PC-9 (cell line): ENCODE measurements at regions not wholly inside any gene's neighbourhood (a gene's known extent, or its start where the extent isn't known, plus 50 kb on each side); places are given as distances from the start of the nearest gene placed in this dataset.

Experiments used
- BruUV-seq: library from RNA; stranded (reverse); fragments of 400-500 nt; replicated peaks from 2 replicates; lab custom pipeline; 2021; lab: Mats Ljungman, UMichigan
- CTCF ChIA-PET: fragments of 300-600 bp; sonication (Branson Sonifier 250); formaldehyde crosslinking; loops from one replicate; lab custom pipeline; 2022; ENCODE audit warnings: antibody characterized with exemption; lab: Charles Lee
- POLR2A ChIA-PET: fragments of 300-600 bp; sonication (Branson Sonifier 250); formaldehyde crosslinking; loops from one replicate; lab custom pipeline; 2022; ENCODE audit warnings: antibody characterized with exemption; ENCODE audit not compliant: unreplicated experiment; lab: Charles Lee
- DNase-seq, 2 experiments: peaks; one replicate each; pipeline versions ENCODE4 v3.0.0 to v3.0.0-alpha.2; 2015 to 2022; ENCODE audit warnings: mixed read lengths in 1 of 2
- H2AFZ ChIP-seq: fragments of 200-600 bp; sonication (generic); 2 replicates; pipeline ENCODE4 v1.8.1; 2017; ENCODE audit warnings: antibody characterized with exemption
- H3F3A ChIP-seq: fragments of 200-600 bp; sonication (generic); 2 replicates; pipeline ENCODE4 v1.8.1; 2017; ENCODE audit warnings: antibody characterized with exemption, mild to moderate bottlenecking, low read depth; ENCODE audit not compliant: insufficient read depth
- H3K27ac ChIP-seq: fragments of 200-600 bp; sonication (generic); 2 replicates; pipeline ENCODE4 v1.6.1; 2016; ENCODE audit warnings: mixed run types
- H3K27me3 ChIP-seq: fragments of 200-600 bp; sonication (generic); 2 replicates; pipeline ENCODE4 v1.6.1; 2016; ENCODE audit warnings: low read depth, mixed run types; ENCODE audit not compliant: insufficient read depth
- H3K36me3 ChIP-seq: fragments of 200-600 bp; sonication (generic); 2 replicates; pipeline ENCODE4 v1.6.1; 2016; ENCODE audit warnings: low read depth, mixed run types
- H3K4me1 ChIP-seq: fragments of 200-600 bp; sonication (generic); replicated peaks from 2 replicates; pipeline ENCODE4 v1.6.1; 2016; ENCODE audit warnings: mixed run types; ENCODE audit not compliant: insufficient read depth
- H3K4me2 ChIP-seq: fragments of 200-600 bp; sonication (generic); 2 replicates; pipeline ENCODE4 v1.6.1; 2017; ENCODE audit warnings: mixed run types
- H3K4me3 ChIP-seq: fragments of 200-600 bp; sonication (generic); 2 replicates; pipeline ENCODE4 v1.6.1; 2016; ENCODE audit warnings: mixed run types
- H3K79me2 ChIP-seq: fragments of 200-600 bp; sonication (generic); 2 replicates; pipeline ENCODE4 v1.6.1; 2017; ENCODE audit warnings: low read depth, mixed run types
- H3K9me2 ChIP-seq: fragments of 200-600 bp; sonication (generic); 2 replicates; pipeline ENCODE4 v1.8.1; 2017; ENCODE audit warnings: mild to moderate bottlenecking; ENCODE audit not compliant: insufficient read depth
- H3K9me3 ChIP-seq: fragments of 200-600 bp; sonication (generic); 2 replicates; pipeline ENCODE4 v1.8.1; 2016; ENCODE audit warnings: low read depth; ENCODE audit not compliant: insufficient read depth
- H4K20me1 ChIP-seq: fragments of 200-600 bp; sonication (generic); 2 replicates; pipeline ENCODE4 v1.8.1; 2017; ENCODE audit not compliant: insufficient read depth
- EZH2 ChIP-seq: fragments of 200-600 bp; sonication (generic); IDR thresholded peaks from 2 replicates; pipeline ENCODE4 v1.8.0; 2017; ENCODE audit warnings: antibody characterized with exemption, low read depth
- intact Hi-C: fragments of 100-400 bp; cut with micrococcal nuclease; formaldehyde crosslinking; loops from one replicate; pipeline ENCODE4 v1.10.0; 2022; ENCODE audit not compliant: unreplicated experiment
- TF ChIP-seq, protein P1 (sequence below): fragments of 200-600 bp; sonication (generic); conservative IDR thresholded peaks from 2 replicates; pipeline ENCODE4 v1.6.1; 2017; ENCODE audit warnings: mixed run types, antibody characterized with exemption, mild to moderate bottlenecking, moderate library complexity

DNA sequence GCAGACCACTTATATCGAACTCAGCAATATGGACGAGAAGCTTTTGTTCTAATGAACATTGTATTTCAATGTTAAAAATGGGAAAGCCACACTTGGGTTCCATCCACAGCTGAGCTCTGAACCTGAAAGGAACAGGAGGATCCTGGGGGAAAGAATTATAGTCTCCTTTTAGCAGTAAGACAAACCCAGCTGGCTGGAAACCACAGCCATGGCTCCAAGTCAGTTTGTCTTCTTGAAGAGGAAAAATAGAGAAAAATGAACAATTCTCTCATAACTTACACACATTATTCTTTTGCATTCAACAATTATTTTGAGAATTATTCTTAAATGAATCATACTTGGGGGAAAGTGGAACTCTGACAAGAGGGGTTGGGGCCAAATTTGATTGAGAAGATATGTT is 149.2 kb upstream of the VEPH1 start:
- H3F3A ChIP-seq = no peaks in the 10 kb centered on the region
- TF ChIP-seq, protein P1, sequence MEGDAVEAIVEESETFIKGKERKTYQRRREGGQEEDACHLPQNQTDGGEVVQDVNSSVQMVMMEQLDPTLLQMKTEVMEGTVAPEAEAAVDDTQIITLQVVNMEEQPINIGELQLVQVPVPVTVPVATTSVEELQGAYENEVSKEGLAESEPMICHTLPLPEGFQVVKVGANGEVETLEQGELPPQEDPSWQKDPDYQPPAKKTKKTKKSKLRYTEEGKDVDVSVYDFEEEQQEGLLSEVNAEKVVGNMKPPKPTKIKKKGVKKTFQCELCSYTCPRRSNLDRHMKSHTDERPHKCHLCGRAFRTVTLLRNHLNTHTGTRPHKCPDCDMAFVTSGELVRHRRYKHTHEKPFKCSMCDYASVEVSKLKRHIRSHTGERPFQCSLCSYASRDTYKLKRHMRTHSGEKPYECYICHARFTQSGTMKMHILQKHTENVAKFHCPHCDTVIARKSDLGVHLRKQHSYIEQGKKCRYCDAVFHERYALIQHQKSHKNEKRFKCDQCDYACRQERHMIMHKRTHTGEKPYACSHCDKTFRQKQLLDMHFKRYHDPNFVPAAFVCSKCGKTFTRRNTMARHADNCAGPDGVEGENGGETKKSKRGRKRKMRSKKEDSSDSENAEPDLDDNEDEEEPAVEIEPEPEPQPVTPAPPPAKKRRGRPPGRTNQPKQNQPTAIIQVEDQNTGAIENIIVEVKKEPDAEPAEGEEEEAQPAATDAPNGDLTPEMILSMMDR = no peak
- no peak for TF ChIP-seq EZH2
- H3K9me3 ChIP-seq = no peaks in the 10 kb centered on the region
- no peaks in the 10 kb centered on the region for H3K79me2 ChIP-seq
- no peak overlapping the region for H3K27ac ChIP-seq
- ChIA-PET CTCF (no interaction called here), POLR2A (interaction anchor here (0.6 kb wide), 1 partner anchor 181 kb away, joined by 7 read pairs; no protein-coding TSS in a partner anchor)
- no peak for DNase-seq
- no peaks in the 10 kb centered on the region for H3K4me1 ChIP-seq
- no peaks in the 10 kb centered on the region for H3K36me3 ChIP-seq
- no peaks in the 10 kb centered on the region for H3K27me3 ChIP-seq
- H4K20me1 ChIP-seq = no peaks in the 10 kb centered on the region; the same call in 1 of the 2 replicates
- intact Hi-C loops = no loop called here
- no peaks in the 10 kb centered on the region for H3K9me2 ChIP-seq
- H3K4me3 ChIP-seq = no peak overlapping the region
- no peak overlapping the region for H2AFZ ChIP-seq
- no TSS peak for BruUV-seq
- H3K4me2 ChIP-seq = no peak overlapping the region

DNA sequence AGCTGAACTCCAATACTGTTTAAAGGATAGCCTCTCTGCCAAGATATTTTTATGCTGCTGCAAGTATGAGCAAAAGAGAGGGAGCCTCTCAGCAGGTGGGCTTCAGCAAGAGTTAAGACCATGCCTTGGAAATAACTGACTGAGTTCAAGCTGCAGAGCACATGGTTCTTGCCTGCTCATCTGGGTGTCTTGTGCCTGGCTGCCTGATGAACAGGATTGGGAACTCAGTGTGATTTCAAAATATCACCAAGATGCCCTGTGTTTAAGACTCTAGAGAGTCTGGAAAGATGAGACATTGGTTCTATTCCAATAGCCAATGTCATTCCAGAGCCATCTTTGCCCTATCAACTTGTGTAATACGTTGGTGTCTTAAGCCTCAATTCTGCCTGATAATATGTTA is 147.5 kb upstream of the VEPH1 start:
- intact Hi-C loops = no loop called here
- Histone ChIP-seq H4K20me1 (no peaks in the 10 kb centered on the region; the same call in 1 of the 2 replicates), H3F3A (no peaks in the 10 kb centered on the region), H3K9me2 (no peaks in the 10 kb centered on the region), H2AFZ (peak overlapping the region; percentile 15; the same call in 1 of the 2 replicates), H3K4me3 (no peak overlapping the region), H3K9me3 (no peaks in the 10 kb centered on the region), H3K79me2 (no peaks in the 10 kb centered on the region), H3K27me3 (no peaks in the 10 kb centered on the region), H3K36me3 (no peaks in the 10 kb centered on the region), H3K27ac (no peak overlapping the region), H3K4me1 (no peaks in the 10 kb centered on the region), H3K4me2 (no peak overlapping the region)
- ChIA-PET CTCF (no interaction called here), POLR2A (no interaction called here)
- no TSS peak for BruUV-seq
- no peak for DNase-seq
- TF ChIP-seq EZH2 = no peak
- TF ChIP-seq, protein P1 = no peak

DNA sequence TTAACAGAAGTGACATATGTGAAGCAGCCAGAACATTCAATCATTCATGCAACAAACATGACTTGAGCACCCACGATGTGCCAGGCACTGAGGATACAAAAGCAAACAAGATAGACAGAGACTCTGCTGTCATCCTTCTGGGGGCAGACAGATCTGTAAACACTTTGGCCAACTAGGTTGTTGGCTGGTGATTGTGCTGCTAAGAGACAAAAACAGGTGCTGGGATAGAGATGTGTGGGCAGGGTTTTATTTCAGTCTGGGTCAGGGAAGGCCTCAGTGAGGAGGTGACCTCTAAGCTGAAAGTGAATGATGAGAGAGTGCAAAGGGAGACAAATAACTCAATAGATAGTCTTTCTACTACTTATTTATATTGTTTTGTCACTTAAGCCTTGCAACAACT is 147.0 kb upstream of the VEPH1 start:
- Histone ChIP-seq H3K79me2 (no peaks in the 10 kb centered on the region), H3K9me2 (no peaks in the 10 kb centered on the region), H3K36me3 (no peaks in the 10 kb centered on the region), H3K27me3 (no peaks in the 10 kb centered on the region), H3K4me1 (no peaks in the 10 kb centered on the region), H3K4me3 (no peak overlapping the region), H2AFZ (no peak overlapping the region), H4K20me1 (no peaks in the 10 kb centered on the region; the same call in 1 of the 2 replicates), H3K27ac (no peak overlapping the region), H3K9me3 (no peaks in the 10 kb centered on the region), H3F3A (no peaks in the 10 kb centered on the region), H3K4me2 (no peak overlapping the region)
- POLR2A ChIA-PET = no interaction called here
- intact Hi-C loops = no loop called here
- no peak for TF ChIP-seq EZH2
- TF ChIP-seq, protein P1 = no peak
- BruUV-seq = no TSS peak
- CTCF ChIA-PET = no interaction called here
- DNase-seq = no peak
